ENCODE measurements at regions not wholly inside any gene's neighbourhood (a gene's known extent, or its start where the extent isn't known, plus 50 kb on each side); places are given as distances from the start of the nearest gene placed in this dataset.

DNA sequence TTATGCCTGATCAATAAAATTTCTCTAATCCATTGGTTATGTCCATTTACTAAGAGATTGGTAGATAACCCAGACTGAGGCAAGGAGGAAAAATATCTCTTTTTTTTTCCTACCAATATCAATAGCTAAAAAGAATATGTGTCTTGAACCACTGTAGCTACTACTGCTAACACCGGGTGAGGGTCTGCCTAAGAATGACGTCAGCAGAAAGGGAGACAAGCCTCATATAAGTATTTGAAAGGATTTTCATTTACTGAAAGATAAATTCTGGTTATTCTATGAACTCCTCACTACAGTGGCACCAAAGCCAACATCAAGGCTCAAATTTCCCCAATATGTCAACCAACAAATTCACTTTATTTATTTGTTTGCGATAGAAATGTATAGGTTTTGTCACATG is 389.0 kb upstream of the ALCAM start:
- TF ChIP-seq, protein P1, sequence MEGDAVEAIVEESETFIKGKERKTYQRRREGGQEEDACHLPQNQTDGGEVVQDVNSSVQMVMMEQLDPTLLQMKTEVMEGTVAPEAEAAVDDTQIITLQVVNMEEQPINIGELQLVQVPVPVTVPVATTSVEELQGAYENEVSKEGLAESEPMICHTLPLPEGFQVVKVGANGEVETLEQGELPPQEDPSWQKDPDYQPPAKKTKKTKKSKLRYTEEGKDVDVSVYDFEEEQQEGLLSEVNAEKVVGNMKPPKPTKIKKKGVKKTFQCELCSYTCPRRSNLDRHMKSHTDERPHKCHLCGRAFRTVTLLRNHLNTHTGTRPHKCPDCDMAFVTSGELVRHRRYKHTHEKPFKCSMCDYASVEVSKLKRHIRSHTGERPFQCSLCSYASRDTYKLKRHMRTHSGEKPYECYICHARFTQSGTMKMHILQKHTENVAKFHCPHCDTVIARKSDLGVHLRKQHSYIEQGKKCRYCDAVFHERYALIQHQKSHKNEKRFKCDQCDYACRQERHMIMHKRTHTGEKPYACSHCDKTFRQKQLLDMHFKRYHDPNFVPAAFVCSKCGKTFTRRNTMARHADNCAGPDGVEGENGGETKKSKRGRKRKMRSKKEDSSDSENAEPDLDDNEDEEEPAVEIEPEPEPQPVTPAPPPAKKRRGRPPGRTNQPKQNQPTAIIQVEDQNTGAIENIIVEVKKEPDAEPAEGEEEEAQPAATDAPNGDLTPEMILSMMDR (IDR thresholded peaks at IDR 0.05): no peak
- no peak overlapping the region for H3K27ac Mint-ChIP-seq (ENCODE audit: unreplicated experiment)
- H3K36me3 Mint-ChIP-seq (ENCODE audit: unreplicated experiment): peaks cover 8% of the 10 kb centered on the region
- no peak for DNase-seq (ENCODE audit: extremely low spot score, unreplicated experiment)
- H3K4me3 Mint-ChIP-seq (ENCODE audit: unreplicated experiment): no peak overlapping the region
- H3K27me3 Mint-ChIP-seq (ENCODE audit: unreplicated experiment): no peaks in the 10 kb centered on the region
- H3K4me1 Mint-ChIP-seq (ENCODE audit: unreplicated experiment): no peaks in the 10 kb centered on the region
- peaks cover 11% of the 10 kb centered on the region for H3K9me3 Mint-ChIP-seq (ENCODE audit: unreplicated experiment)

DNA sequence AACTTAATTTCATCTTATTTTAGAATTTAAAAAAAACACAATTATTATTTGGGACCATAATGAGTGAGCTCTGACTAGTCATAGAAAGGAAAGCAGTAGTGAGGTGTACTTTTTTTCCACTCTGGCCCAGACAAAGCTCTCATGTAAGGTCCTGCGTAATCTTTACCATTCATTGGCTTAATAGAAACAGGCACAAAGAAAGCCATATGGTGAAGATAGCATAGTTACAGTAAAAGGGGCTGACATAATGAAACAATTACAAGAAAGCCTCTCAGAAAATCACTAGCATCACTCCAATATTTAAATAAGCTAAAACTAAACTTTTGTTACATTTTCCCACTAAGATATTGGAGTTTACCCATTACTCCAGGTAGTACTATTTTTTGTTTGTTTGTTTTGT is 384.6 kb upstream of the ALCAM start:
- no peak overlapping the region for H3K27ac Mint-ChIP-seq (ENCODE audit: unreplicated experiment)
- H3K4me3 Mint-ChIP-seq (ENCODE audit: unreplicated experiment): no peak overlapping the region
- H3K9me3 Mint-ChIP-seq (ENCODE audit: unreplicated experiment): no peaks in the 10 kb centered on the region
- no peaks in the 10 kb centered on the region for H3K4me1 Mint-ChIP-seq (ENCODE audit: unreplicated experiment)
- no peak for DNase-seq (ENCODE audit: extremely low spot score, unreplicated experiment)
- TF ChIP-seq, protein P1 (IDR thresholded peaks at IDR 0.05): no peak
- H3K36me3 Mint-ChIP-seq (ENCODE audit: unreplicated experiment): no peaks in the 10 kb centered on the region
- H3K27me3 Mint-ChIP-seq (ENCODE audit: unreplicated experiment): no peaks in the 10 kb centered on the region

DNA sequence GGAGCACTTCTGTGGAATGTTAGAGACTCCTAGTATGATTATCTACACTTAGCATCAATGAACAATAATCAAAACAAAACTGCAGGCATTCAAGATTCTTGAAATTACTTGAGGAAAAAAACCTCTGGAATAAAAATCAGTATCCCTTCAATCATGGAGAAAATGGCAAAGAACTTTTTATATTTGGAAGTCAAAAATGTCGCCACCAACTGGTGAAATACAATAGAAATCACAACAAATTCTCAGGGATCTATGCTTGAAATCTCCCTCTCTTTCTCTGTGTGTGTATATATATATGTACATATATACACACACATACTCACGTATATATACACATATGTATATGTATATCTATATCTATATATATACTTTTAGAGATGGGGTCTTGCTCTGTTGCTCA is 378.9 kb upstream of the ALCAM start:
- H3K4me1 Mint-ChIP-seq (ENCODE audit: unreplicated experiment): peaks cover 5% of the 10 kb centered on the region
- H3K27me3 Mint-ChIP-seq (ENCODE audit: unreplicated experiment): no peaks in the 10 kb centered on the region
- no peak for DNase-seq (ENCODE audit: extremely low spot score, unreplicated experiment)
- no peak overlapping the region for H3K27ac Mint-ChIP-seq (ENCODE audit: unreplicated experiment)
- H3K4me3 Mint-ChIP-seq (ENCODE audit: unreplicated experiment): no peak overlapping the region
- TF ChIP-seq, protein P1 (IDR thresholded peaks at IDR 0.05): no peak
- H3K36me3 Mint-ChIP-seq (ENCODE audit: unreplicated experiment): no peaks in the 10 kb centered on the region
- H3K9me3 Mint-ChIP-seq (ENCODE audit: unreplicated experiment): no peaks in the 10 kb centered on the region

DNA sequence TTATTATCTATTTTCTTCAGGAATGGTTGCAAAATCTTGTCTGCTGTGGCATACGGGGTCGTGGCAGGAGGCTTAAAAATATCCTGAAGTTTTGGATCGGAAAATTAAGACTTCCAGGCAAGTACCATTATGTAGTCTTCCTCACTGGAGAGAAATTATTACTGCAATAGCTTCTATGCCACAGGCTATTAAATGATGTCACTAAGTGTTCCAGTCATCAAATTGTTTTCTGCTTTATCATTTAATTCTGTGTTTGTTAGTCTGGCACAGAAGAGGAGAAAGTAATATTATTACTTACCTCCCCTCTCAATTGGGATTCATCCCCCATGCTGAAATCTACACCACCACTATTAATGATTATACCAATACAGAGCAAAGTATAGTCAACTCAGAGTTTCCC is 378.2 kb upstream of the ALCAM start:
- no peak overlapping the region for H3K27ac Mint-ChIP-seq (ENCODE audit: unreplicated experiment)
- TF ChIP-seq, protein P1 (IDR thresholded peaks at IDR 0.05): no peak
- H3K27me3 Mint-ChIP-seq (ENCODE audit: unreplicated experiment): no peaks in the 10 kb centered on the region
- no peak overlapping the region for H3K4me3 Mint-ChIP-seq (ENCODE audit: unreplicated experiment)
- H3K9me3 Mint-ChIP-seq (ENCODE audit: unreplicated experiment): no peaks in the 10 kb centered on the region
- no peaks in the 10 kb centered on the region for H3K36me3 Mint-ChIP-seq (ENCODE audit: unreplicated experiment)
- DNase-seq (ENCODE audit: extremely low spot score, unreplicated experiment): no peak
- H3K4me1 Mint-ChIP-seq (ENCODE audit: unreplicated experiment): peaks cover 5% of the 10 kb centered on the region

DNA sequence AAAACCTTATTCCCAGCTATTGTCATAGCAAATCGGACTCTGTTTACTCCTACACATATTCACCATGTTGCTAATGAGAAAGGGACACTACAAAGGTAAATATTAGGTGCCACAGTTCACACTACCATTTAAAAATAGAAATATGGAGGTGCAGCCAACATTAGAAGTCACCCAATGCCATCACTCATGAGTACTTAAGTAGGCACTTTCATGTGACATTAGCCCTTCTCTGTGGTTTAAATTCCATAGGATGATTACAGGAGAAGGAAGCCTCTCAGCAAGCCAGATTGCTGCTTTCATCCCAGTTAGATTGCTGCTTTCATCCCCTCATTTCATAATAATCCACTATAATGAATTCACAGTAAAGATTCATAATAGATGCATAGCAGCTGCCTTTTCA is 376.8 kb upstream of the ALCAM start:
- no peak overlapping the region for H3K27ac Mint-ChIP-seq (ENCODE audit: unreplicated experiment)
- TF ChIP-seq, protein P1 (IDR thresholded peaks at IDR 0.05): no peak
- no peak overlapping the region for H3K4me3 Mint-ChIP-seq (ENCODE audit: unreplicated experiment)
- no peaks in the 10 kb centered on the region for H3K27me3 Mint-ChIP-seq (ENCODE audit: unreplicated experiment)
- H3K9me3 Mint-ChIP-seq (ENCODE audit: unreplicated experiment): no peaks in the 10 kb centered on the region
- peaks cover 12% of the 10 kb centered on the region for H3K4me1 Mint-ChIP-seq (ENCODE audit: unreplicated experiment)
- DNase-seq (ENCODE audit: extremely low spot score, unreplicated experiment): no peak
- H3K36me3 Mint-ChIP-seq (ENCODE audit: unreplicated experiment): no peaks in the 10 kb centered on the region
